Skeletal muscle tissue (tissue), 3 donors: ENCODE measurements at regions not wholly inside any gene's neighbourhood (a gene's known extent, or its start where the extent isn't known, plus 50 kb on each side); places are given as distances from the start of the nearest gene placed in this dataset.

Source experiments
- H3K27ac ChIP-seq: one replicate; pipeline ENCODE4 v1.7.0; 2013; ENCODE audit warnings: mild to moderate bottlenecking, low read depth, low read length, inconsistent platforms
- H3K27me3 ChIP-seq, 3 donors: one replicate each; pipeline ENCODE4 v1.7.0; 2013; ENCODE audit warnings: low read length in 3 of 3; ENCODE audit not compliant: control insufficient read depth in 3 of 3, insufficient read depth in 3 of 3
- H3K36me3 ChIP-seq, 3 donors: one replicate each; pipeline ENCODE4 v1.7.0; 2013; ENCODE audit warnings: low read length in 3 of 3; ENCODE audit not compliant: control insufficient read depth in 3 of 3, insufficient read depth in 3 of 3
- H3K4me1 ChIP-seq, 3 donors: one replicate each; pipeline ENCODE4 v1.7.0; 2013; ENCODE audit warnings: low read length in 3 of 3, mild to moderate bottlenecking in 3 of 3; ENCODE audit not compliant: control insufficient read depth in 3 of 3, insufficient read depth in 3 of 3
- H3K4me3 ChIP-seq, 3 donors: one replicate each; pipeline ENCODE4 v1.7.0; 2013; ENCODE audit warnings: low read length in 3 of 3
- H3K9ac ChIP-seq, 3 donors: one replicate each; pipeline ENCODE4 v1.7.0; 2013; ENCODE audit warnings: low read length in 3 of 3, mild to moderate bottlenecking in 3 of 3, moderate library complexity in 2 of 3, low read depth in 1 of 3
- H3K9me3 ChIP-seq, 3 donors: one replicate each; pipeline ENCODE4 v1.7.0; 2013; ENCODE audit warnings: low read length in 3 of 3; ENCODE audit not compliant: control insufficient read depth in 3 of 3
- donor health status: Osteomylitis.

DNA sequence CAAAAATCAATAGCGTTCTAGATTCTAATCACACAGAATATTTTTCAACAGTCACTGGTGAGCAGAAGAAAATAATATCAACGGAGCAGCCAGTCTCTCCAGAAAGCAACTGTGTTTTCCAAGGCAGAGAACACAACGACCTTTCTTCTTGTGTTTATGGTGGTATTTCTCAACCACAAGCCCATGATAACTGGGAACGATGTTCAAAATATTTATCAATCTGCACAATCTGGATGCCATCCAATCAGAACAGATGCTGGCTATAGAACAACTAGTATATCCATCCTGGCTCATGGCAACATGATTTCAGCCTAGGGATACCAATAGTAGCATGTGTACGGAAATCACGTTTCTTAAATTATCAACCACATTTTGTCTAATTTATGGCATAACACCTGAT, 162.7 kb upstream of the RUNX1 start:
- H3K9ac ChIP-seq: no peak overlapping the region
- H3K4me1 ChIP-seq: peaks cover 33 to 52% (median 43%) of the 10 kb centered on the region in 3 donors
- no peaks in the 10 kb centered on the region for H3K9me3 ChIP-seq
- no peaks in the 10 kb centered on the region for H3K27me3 ChIP-seq
- H3K36me3 ChIP-seq: no peaks in the 10 kb centered on the region
- peak overlapping the region; percentile 62 for H3K27ac ChIP-seq
- H3K4me3 ChIP-seq: no peak overlapping the region

DNA sequence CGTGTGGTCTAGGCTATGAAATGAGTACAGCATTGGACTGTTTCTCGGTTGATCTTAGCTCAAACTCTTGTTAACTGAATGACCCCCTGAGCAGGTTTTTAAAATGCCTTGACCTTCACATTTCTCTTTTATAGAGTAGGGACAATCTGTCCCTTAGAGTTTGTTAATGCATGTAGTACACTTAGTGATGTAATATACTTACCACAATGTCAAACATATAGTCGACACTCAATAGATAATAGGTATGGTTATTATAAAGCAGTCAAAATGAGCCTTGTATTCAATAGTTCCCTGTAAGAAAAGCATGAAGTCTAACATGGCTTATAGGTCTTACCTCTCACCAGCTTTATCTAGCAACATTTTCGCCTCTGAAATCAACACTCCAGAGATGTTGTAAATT, 161.0 kb upstream of the RUNX1 start:
- no peaks in the 10 kb centered on the region for H3K27me3 ChIP-seq
- H3K9ac ChIP-seq: no peak overlapping the region
- no peak overlapping the region for H3K27ac ChIP-seq
- no peaks in the 10 kb centered on the region for H3K36me3 ChIP-seq
- peaks cover 41 to 59% (median 56%) of the 10 kb centered on the region in 3 donors for H3K4me1 ChIP-seq
- H3K4me3 ChIP-seq: no peak overlapping the region
- H3K9me3 ChIP-seq: no peaks in the 10 kb centered on the region

DNA sequence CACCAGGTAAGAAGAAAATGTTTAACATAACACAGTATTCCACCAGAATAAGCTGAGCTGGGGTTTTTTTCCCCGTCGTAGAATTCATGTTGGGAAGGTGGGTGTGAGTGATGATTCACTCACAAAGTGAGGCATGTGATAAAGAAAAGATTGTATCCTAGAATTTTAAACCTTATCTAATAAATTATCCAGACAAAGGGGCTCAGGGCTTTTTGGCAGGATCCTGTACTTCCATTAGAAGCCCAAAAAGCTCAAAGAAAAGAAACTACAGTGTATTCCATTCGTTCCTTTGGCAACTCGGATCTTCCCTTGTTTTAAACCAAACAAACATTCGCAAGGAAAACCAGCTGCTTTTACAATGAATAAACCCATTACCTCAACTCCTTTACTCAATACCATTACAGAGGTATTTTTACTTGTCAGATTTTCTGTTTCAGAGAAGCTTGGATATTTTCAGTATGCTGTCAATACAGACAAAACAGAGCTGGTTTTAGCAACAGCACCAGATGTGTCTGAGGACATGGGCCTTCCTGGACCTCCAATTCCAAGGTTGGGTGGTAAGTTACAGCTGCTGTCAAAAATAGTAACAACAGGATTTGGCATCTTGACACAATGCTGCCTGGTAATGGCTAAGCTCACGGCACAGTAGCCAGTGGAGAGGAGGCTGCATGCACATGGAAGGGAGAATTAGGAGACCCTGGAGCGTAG, 159.9 kb upstream of the RUNX1 start:
- no peaks in the 10 kb centered on the region for H3K9me3 ChIP-seq
- no peaks in the 10 kb centered on the region for H3K27me3 ChIP-seq
- H3K27ac ChIP-seq: peak overlapping the region; percentile 94
- no peaks in the 10 kb centered on the region for H3K36me3 ChIP-seq
- H3K4me3 ChIP-seq: peak overlapping the region in 1 of 3 donors; percentile 28
- H3K4me1 ChIP-seq: peaks cover 45 to 62% (median 62%) of the 10 kb centered on the region in 3 donors
- no peak overlapping the region for H3K9ac ChIP-seq

DNA sequence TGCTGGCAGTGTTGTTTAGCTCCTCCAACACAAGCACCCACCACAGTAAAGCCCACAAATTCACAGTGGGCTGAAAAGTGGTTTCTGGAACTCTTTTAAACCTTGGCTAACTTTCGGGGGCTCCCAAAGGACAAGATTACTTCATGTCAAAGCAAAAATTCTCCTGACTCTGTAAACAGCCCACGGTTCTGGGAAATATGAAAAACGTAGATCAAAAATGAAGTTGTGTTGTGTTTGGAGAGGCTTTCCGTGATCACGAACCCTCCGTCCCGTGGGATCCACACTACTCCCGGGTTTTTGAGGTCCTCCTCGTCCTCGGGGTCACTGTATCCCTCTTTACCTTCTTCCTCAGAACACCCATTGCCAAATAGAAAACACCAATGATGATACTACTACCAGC, 159.0 kb upstream of the RUNX1 start:
- no peak overlapping the region for H3K4me3 ChIP-seq
- H3K4me1 ChIP-seq: peaks cover 52 to 66% (median 64%) of the 10 kb centered on the region in 3 donors
- H3K36me3 ChIP-seq: no peaks in the 10 kb centered on the region
- H3K27me3 ChIP-seq: no peaks in the 10 kb centered on the region
- H3K9ac ChIP-seq: no peak overlapping the region
- H3K9me3 ChIP-seq: no peaks in the 10 kb centered on the region
- H3K27ac ChIP-seq: peak overlapping the region; percentile 94

DNA sequence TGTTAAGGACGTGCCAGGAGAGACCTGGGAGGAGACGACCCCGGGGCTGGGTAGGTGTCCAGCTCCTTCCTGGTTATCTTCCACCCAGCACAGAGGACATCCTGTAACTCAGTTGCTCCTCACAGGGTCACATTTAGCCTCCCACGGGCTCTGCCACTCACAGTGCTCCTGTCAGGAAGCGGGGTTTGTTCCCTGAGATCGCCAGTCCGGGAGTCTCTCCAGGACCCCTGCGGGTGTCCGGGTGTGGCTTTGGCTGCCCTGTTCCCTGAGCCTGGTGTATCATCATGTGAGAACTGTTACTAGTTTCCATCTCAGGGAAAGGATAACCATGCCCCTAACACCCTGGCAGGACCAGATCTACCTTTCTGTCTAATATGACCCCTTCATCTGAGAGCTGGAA, 158.2 kb upstream of the RUNX1 start:
- Histone ChIP-seq H3K27ac (peak overlapping the region; percentile 94), H3K4me1 (peaks cover 48 to 63% (median 62%) of the 10 kb centered on the region in 3 donors), H3K9ac (no peak overlapping the region), H3K9me3 (no peaks in the 10 kb centered on the region), H3K27me3 (no peaks in the 10 kb centered on the region), H3K36me3 (no peaks in the 10 kb centered on the region), H3K4me3 (no peak overlapping the region)

DNA sequence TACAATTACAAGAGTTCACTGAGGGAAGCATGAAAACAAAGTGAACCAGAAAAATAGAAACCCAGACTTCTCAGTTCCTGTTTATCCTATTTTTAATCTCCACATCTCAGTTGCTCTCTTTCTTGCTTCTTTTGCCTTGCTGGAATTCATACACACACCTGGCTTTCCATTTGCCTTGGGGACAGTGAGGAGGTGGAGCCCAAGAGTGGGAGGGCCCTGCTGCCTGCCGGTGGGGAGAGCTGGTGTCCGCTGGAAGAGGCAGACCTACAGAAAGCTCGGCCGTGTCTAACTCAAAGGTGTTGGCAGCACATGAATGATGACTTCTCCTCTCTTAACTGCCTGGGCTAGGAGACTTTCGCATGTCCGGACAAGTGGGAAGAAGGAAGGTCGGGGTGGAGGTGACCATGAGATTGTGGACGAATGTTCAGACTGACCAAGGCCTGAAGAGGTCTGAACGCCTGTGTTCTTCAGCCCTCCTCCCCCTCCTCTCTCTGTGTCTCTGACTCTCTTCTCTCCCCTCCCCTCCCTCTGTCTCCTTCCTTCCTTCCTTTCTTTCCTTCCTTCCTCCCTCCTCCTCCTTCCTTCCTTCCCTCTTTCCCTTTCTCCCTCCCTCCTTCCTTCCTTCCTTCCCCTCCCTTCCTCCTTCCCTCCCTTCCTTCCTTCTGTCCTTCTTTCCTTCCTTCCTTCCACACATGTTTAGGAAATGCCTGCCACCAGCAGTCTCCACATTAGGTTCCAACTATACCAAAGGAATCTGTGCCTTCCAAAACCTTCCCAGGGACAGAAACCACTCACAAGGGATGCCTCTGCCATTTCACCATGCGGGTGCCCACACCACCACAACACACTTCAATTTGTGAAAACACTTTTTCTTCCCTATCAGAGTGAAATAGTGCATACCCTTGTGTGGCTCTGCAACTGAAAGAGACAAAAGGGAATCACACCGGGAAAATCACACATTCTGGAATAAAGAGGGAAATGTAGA, 157.3 kb upstream of the RUNX1 start:
- H3K36me3 ChIP-seq: no peaks in the 10 kb centered on the region
- peak overlapping the region in 2 of 3 donors; percentile 9 to 42 for H3K4me3 ChIP-seq
- H3K9ac ChIP-seq: peak overlapping the region; percentile 33 to 51 (median 50)
- peak overlapping the region; percentile 94 for H3K27ac ChIP-seq
- no peaks in the 10 kb centered on the region for H3K9me3 ChIP-seq
- H3K27me3 ChIP-seq: no peaks in the 10 kb centered on the region
- peaks cover 48 to 58% (median 57%) of the 10 kb centered on the region in 3 donors for H3K4me1 ChIP-seq

DNA sequence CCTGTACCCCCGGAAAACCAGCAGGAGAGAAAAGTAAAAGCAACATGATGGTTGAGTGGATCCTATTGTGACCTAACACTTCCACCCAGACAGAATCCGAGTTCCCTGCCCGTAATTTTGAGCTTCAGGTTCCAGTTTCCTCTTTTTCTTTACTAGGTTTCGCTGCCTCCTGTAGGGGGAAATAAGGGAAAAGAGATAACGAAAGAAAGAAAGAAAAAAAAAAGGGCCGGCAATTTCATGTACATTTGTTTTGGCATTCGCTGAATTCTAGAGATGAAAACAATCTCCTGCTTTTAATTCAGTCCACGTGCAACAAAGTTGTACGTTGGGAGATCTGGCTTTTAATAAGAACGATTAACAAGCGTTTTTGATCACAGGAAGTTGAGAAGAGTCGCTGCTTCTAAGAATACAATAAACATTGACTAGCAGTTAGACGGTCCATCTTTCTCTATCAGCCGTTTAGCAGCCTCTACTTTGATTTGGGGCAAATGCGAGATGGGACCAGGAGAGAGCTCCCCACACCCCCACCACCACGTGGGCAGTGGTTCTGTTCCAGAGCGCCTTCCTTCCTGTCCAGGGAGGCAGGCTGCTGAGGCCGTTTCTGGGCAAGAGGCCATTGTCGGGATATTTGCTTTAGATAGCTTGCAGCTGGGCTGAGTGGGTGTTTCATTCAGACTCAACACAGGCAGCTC, 155.9 kb upstream of the RUNX1 start:
- H3K9me3 ChIP-seq: no peaks in the 10 kb centered on the region
- peak overlapping the region in 2 of 3 donors; percentile 15 to 48 for H3K4me3 ChIP-seq
- H3K9ac ChIP-seq: peak overlapping the region in 2 of 3 donors; percentile 10 to 25
- H3K27ac ChIP-seq: peak overlapping the region; percentile 94
- H3K4me1 ChIP-seq: peaks cover 46 to 53% (median 51%) of the 10 kb centered on the region in 3 donors
- H3K27me3 ChIP-seq: no peaks in the 10 kb centered on the region
- H3K36me3 ChIP-seq: no peaks in the 10 kb centered on the region

DNA sequence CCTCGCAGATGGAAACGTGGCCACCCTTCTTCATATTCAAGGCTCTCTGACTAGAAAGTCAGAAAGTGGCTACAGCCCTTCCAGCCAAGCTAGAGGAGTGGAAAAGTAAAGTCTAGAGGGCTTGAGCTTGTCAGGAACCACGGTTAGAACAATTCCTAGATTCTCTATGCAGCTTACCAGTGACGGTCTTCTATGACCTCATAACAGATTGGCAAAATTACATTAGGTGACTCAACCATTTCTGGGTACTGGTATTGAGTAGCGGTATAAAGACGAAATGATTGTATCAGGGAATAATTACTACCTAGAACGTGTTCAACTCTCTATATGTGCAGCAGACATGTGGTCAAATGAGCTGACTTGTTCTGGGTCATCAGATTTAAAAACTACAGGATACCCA, 155.0 kb upstream of the RUNX1 start:
- peak overlapping the region; percentile 94 for H3K27ac ChIP-seq
- no peaks in the 10 kb centered on the region for H3K27me3 ChIP-seq
- peak overlapping the region in 2 of 3 donors; percentile 23 to 26 for H3K4me3 ChIP-seq
- H3K36me3 ChIP-seq: no peaks in the 10 kb centered on the region
- no peaks in the 10 kb centered on the region for H3K9me3 ChIP-seq
- peak overlapping the region in 1 of 3 donors; percentile 48 for H3K9ac ChIP-seq
- peaks cover 39 to 49% (median 47%) of the 10 kb centered on the region in 3 donors for H3K4me1 ChIP-seq

DNA sequence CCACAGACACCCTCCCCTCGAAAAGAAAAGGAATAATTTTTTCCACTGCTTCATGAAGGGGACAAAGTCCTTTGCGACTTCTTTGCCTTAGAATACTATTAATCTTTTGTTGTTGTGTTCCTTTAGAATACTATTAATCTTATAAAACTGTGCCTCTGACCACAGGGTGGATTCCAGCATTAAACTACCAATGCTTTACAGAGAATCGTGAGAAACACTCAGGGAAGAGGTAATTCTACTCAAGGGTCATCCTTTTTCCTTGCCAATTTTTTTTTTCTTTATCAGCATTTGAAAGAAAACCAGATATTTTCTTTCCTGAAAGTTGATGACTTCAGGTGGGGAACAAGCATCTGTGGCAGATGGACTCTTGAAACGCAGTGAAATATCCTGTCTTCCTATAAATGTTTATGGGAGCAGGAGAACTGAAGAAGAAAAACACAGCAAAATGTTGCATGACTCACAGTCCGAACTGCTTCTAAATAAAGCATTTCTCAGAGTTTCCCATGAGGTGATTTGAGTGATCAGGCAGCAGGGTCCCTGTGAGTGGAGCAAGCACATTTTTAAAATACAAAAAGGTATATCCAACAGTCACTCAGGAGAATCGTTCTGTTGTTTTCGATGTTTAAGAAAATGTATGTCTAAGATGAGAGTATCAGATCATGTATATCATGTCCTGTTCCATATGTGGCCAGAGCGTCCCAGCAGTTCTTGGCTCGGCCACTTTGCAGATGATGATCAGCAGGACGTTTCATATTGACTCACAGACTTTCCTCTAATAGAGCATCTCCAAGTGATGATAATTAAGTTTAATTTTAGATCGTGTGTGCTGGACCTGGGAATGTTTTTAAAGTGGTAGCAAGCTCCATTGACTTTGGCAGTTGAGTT, 154.2 kb upstream of the RUNX1 start:
- Histone ChIP-seq H3K9me3 (no peaks in the 10 kb centered on the region), H3K27me3 (no peaks in the 10 kb centered on the region), H3K4me1 (peaks cover 33 to 48% (median 41%) of the 10 kb centered on the region in 3 donors), H3K27ac (peak overlapping the region; percentile 94), H3K36me3 (no peaks in the 10 kb centered on the region), H3K4me3 (peak overlapping the region; percentile 35 to 39 (median 38)), H3K9ac (peak overlapping the region; percentile 28 to 63 (median 36))
